Myocyte (in vitro differentiated cells): ENCODE measurements at regions not wholly inside any gene's neighbourhood (a gene's known extent, or its start where the extent isn't known, plus 50 kb on each side); places are given as distances from the start of the nearest gene placed in this dataset.

Experiments
- DNase-seq: peaks from one replicate; pipeline ENCODE4 v3.0.0-alpha.2; 2012; ENCODE audit warnings: low read depth

- DNase-seq: peak; percentile 94
Measured at GRCh38 chr13:40376296-40376849, 290.1 kb downstream of the FOXO1 start.

GRCh38 chr13:40376867-40377535, 289.4 kb downstream of the FOXO1 start:
- DNase-seq: no peak

GRCh38 chr13:40377783-40378182, 288.7 kb downstream of the FOXO1 start:
- peak; percentile 55 for DNase-seq

- no peak for DNase-seq
Measured at GRCh38 chr13:40379196-40379595, 287.2 kb downstream of the FOXO1 start.

GRCh38 chr13:40379794-40380578, 286.5 kb downstream of the FOXO1 start:
- DNase-seq: no peak

GRCh38 chr13:40381935-40382764, 284.3 kb downstream of the FOXO1 start:
- no peak for DNase-seq

GRCh38 chr13:40383132-40383531, 283.3 kb downstream of the FOXO1 start:
- DNase-seq: no peak

GRCh38 chr13:40383885-40384284, 282.6 kb downstream of the FOXO1 start:
- no peak for DNase-seq

GRCh38 chr13:40384976-40385857, 281.2 kb downstream of the FOXO1 start:
- no peak for DNase-seq

GRCh38 chr13:40385858-40386180, 280.6 kb downstream of the FOXO1 start:
- no peak for DNase-seq

GRCh38 chr13:40386586-40386985, 279.9 kb downstream of the FOXO1 start:
- DNase-seq: no peak

- no peak for DNase-seq
Measured at GRCh38 chr13:40387775-40388174, 278.7 kb downstream of the FOXO1 start.

- no peak for DNase-seq
Measured at GRCh38 chr13:40388617-40389016, 277.8 kb downstream of the FOXO1 start.

GRCh38 chr13:40389081-40389641, 277.3 kb downstream of the FOXO1 start:
- no peak for DNase-seq

- DNase-seq: no peak
Measured at GRCh38 chr13:40390401-40390916, 276.0 kb downstream of the FOXO1 start.

GRCh38 chr13:40391788-40392187, 274.7 kb downstream of the FOXO1 start:
- DNase-seq: peak; percentile 81

GRCh38 chr13:40394304-40394985, 272.0 kb downstream of the FOXO1 start:
- no peak for DNase-seq

GRCh38 chr13:40398065-40398464, 268.4 kb downstream of the FOXO1 start:
- no peak for DNase-seq

GRCh38 chr13:40399756-40400155, 266.7 kb downstream of the FOXO1 start:
- no peak for DNase-seq
